ENCODE measurements at regions not wholly inside any gene's neighbourhood (a gene's known extent, or its start where the extent isn't known, plus 50 kb on each side); places are given as distances from the start of the nearest gene placed in this dataset.
"Not testable (repeated sequence)": the region's sequence is repeated elsewhere in the genome, so short reads cannot be mapped to it uniquely, and the experiment has no call there.

- not testable (repeated sequence) for DNase-seq (ENCODE audit: low read depth in 4 of 4, low spot score in 2 of 4)
These were observed 532.8 kb upstream of the NRP1 start for GRCh38 chr10:33867199-33867789.

GRCh38 chr10:33863352-33863751, 528.9 kb upstream of the NRP1 start:
- no peak for DNase-seq (ENCODE audit: low read depth in 4 of 4, low spot score in 2 of 4)

GRCh38 chr10:33862536-33863105, 528.2 kb upstream of the NRP1 start:
- no peak for DNase-seq (ENCODE audit: low read depth in 4 of 4, low spot score in 2 of 4)

- DNase-seq (ENCODE audit: low read depth in 4 of 4, low spot score in 2 of 4) = no peak
These were observed 527.4 kb upstream of the NRP1 start for GRCh38 chr10:33861833-33862232.

- no peak for DNase-seq (ENCODE audit: low read depth in 4 of 4, low spot score in 2 of 4)
These were observed 526.7 kb upstream of the NRP1 start for GRCh38 chr10:33861016-33861704.

- DNase-seq (ENCODE audit: low read depth in 4 of 4, low spot score in 2 of 4) = no peak
These were observed 526.1 kb upstream of the NRP1 start for GRCh38 chr10:33860552-33860951.

GRCh38 chr10:33859319-33860022, 525.0 kb upstream of the NRP1 start:
- no peak for DNase-seq (ENCODE audit: low read depth in 4 of 4, low spot score in 2 of 4)

GRCh38 chr10:33858326-33858725, 523.9 kb upstream of the NRP1 start:
- no peak for DNase-seq (ENCODE audit: low read depth in 4 of 4, low spot score in 2 of 4)

- not testable (repeated sequence) for DNase-seq (ENCODE audit: low read depth in 4 of 4, low spot score in 2 of 4)
These were observed 518.8 kb upstream of the NRP1 start for GRCh38 chr10:33853221-33853620.

GRCh38 chr10:33843379-33843778, 508.9 kb upstream of the NRP1 start:
- DNase-seq (ENCODE audit: low read depth in 4 of 4, low spot score in 2 of 4) = no peak

- no peak for DNase-seq (ENCODE audit: low read depth in 4 of 4, low spot score in 2 of 4)
These were observed 507.2 kb upstream of the NRP1 start for GRCh38 chr10:33841678-33842077.

- no peak for DNase-seq (ENCODE audit: low read depth in 4 of 4, low spot score in 2 of 4)
These were observed 504.3 kb upstream of the NRP1 start for GRCh38 chr10:33838731-33839130.

GRCh38 chr10:33837736-33838135, 503.3 kb upstream of the NRP1 start:
- no peak for DNase-seq (ENCODE audit: low read depth in 4 of 4, low spot score in 2 of 4)

GRCh38 chr10:33835556-33835955, 501.1 kb upstream of the NRP1 start:
- no peak for DNase-seq (ENCODE audit: low read depth in 4 of 4, low spot score in 2 of 4)

GRCh38 chr10:33833566-33833965, 499.1 kb upstream of the NRP1 start:
- DNase-seq (ENCODE audit: low read depth in 4 of 4, low spot score in 2 of 4) = no peak

GRCh38 chr10:33832124-33832787, 497.8 kb upstream of the NRP1 start:
- DNase-seq (ENCODE audit: low read depth in 4 of 4, low spot score in 2 of 4) = no peak

- no peak for DNase-seq (ENCODE audit: low read depth in 4 of 4, low spot score in 2 of 4)
These were observed 497.1 kb upstream of the NRP1 start for GRCh38 chr10:33831591-33831990.

GRCh38 chr10:33829899-33830298, 495.4 kb upstream of the NRP1 start:
- not testable (repeated sequence) for DNase-seq (ENCODE audit: low read depth in 4 of 4, low spot score in 2 of 4)

- DNase-seq (ENCODE audit: low read depth in 4 of 4, low spot score in 2 of 4) = no peak
These were observed 494.1 kb upstream of the NRP1 start for GRCh38 chr10:33828592-33828991.

GRCh38 chr10:33826186-33826585, 491.7 kb upstream of the NRP1 start:
- DNase-seq (ENCODE audit: low read depth in 4 of 4, low spot score in 2 of 4) = no peak

- DNase-seq (ENCODE audit: low read depth in 4 of 4, low spot score in 2 of 4) = no peak
These were observed 488.3 kb upstream of the NRP1 start for GRCh38 chr10:33822774-33823173.

Data from left renal cortex interstitium (tissue), 4 donors.